Activated naive CD4-positive, alpha-beta T cell treated with anti-CD3 and anti-CD28 coated beads, Interleukin-2, amount 50 U/mL, for 24 hours (primary cell): ENCODE measurements at regions not wholly inside any gene's neighbourhood (a gene's known extent, or its start where the extent isn't known, plus 50 kb on each side); places are given as distances from the start of the nearest gene placed in this dataset.
"Not testable (repeated sequence)": the region's sequence is repeated elsewhere in the genome, so short reads cannot be mapped to it uniquely, and the experiment has no call there.

Experiments used
- H3K27ac Mint-ChIP-seq: one replicate; pipeline ENCODE4 v1.8.0; 2021; ENCODE audit warnings: mild to moderate bottlenecking, mixed read lengths
- H3K27me3 Mint-ChIP-seq: one replicate; pipeline ENCODE4 v1.8.0; 2021; ENCODE audit warnings: mixed read lengths
- H3K36me3 Mint-ChIP-seq: one replicate; pipeline ENCODE4 v1.8.0; 2021; ENCODE audit warnings: mixed read lengths
- H3K4me1 Mint-ChIP-seq: one replicate; pipeline ENCODE4 v1.8.0; 2021; ENCODE audit warnings: mixed read lengths
- H3K4me3 Mint-ChIP-seq: one replicate; pipeline ENCODE4 v1.8.0; 2021; ENCODE audit warnings: mild to moderate bottlenecking, mixed read lengths
- H3K9me3 Mint-ChIP-seq: one replicate; pipeline ENCODE4 v1.8.0; 2021; ENCODE audit warnings: mixed read lengths

- Mint-ChIP-seq H3K4me1 (no peaks in the 10 kb centered on the region), H3K36me3 (no peaks in the 10 kb centered on the region), H3K27ac (no peak overlapping the region), H3K9me3 (peaks cover 5% of the 10 kb centered on the region), H3K27me3 (peaks cover 1% of the 10 kb centered on the region), H3K4me3 (no peak overlapping the region)
These were observed 67.1 kb upstream of the DCN start for GRCh38 chr12:91249518-91250272.

- Mint-ChIP-seq H3K9me3 (peaks cover 5% of the 10 kb centered on the region), H3K36me3 (no peaks in the 10 kb centered on the region)
These were observed 66.4 kb upstream of the DCN start for GRCh38 chr12:91249054-91249453.

GRCh38 chr12:91243177-91243576, 60.6 kb upstream of the DCN start:
- not testable (repeated sequence) for H3K27ac Mint-ChIP-seq, H3K4me3 Mint-ChIP-seq, H3K4me1 Mint-ChIP-seq, H3K27me3 Mint-ChIP-seq, H3K9me3 Mint-ChIP-seq, H3K36me3 Mint-ChIP-seq

More at GRCh38 chr12:91249054-91249453, 66.4 kb upstream of the DCN start:
- no peaks in the 10 kb centered on the region for H3K4me1 Mint-ChIP-seq
- no peak overlapping the region for H3K27ac Mint-ChIP-seq
- H3K4me3 Mint-ChIP-seq: no peak overlapping the region
- peaks cover 1% of the 10 kb centered on the region for H3K27me3 Mint-ChIP-seq

- Mint-ChIP-seq H3K36me3 (no peaks in the 10 kb centered on the region), H3K27me3 (peaks cover 3% of the 10 kb centered on the region), H3K4me3 (no peak overlapping the region), H3K9me3 (no peaks in the 10 kb centered on the region), H3K4me1 (no peaks in the 10 kb centered on the region), H3K27ac (no peak overlapping the region)
These were observed 59.1 kb upstream of the DCN start for GRCh38 chr12:91241756-91242155.

GRCh38 chr12:91240386-91241095, 57.9 kb upstream of the DCN start:
- Mint-ChIP-seq H3K9me3 (no peaks in the 10 kb centered on the region), H3K4me3 (no peak overlapping the region), H3K27ac (no peak overlapping the region), H3K4me1 (no peaks in the 10 kb centered on the region), H3K27me3 (peaks cover 3% of the 10 kb centered on the region), H3K36me3 (no peaks in the 10 kb centered on the region)

GRCh38 chr12:91239481-91239880, 56.9 kb upstream of the DCN start:
- Mint-ChIP-seq H3K9me3 (no peaks in the 10 kb centered on the region), H3K4me1 (no peaks in the 10 kb centered on the region), H3K4me3 (no peak overlapping the region), H3K36me3 (no peaks in the 10 kb centered on the region), H3K27me3 (peaks cover 3% of the 10 kb centered on the region), H3K27ac (no peak overlapping the region)
